Fibroblast of villous mesenchyme (primary cell): ENCODE measurements at regions not wholly inside any gene's neighbourhood (a gene's known extent, or its start where the extent isn't known, plus 50 kb on each side); places are given as distances from the start of the nearest gene placed in this dataset.
"Not testable (repeated sequence)": the region's sequence is repeated elsewhere in the genome, so short reads cannot be mapped to it uniquely, and the experiment has no call there.

Experiments used
- DNase-seq: peaks from one replicate; pipeline ENCODE4 v3.0.0-alpha.2; 2010; ENCODE audit warnings: low read depth
- H3K4me3 ChIP-seq: 2 replicates; pipeline ENCODE4 v1.5.1; 2011; ENCODE audit warnings: low read depth, mild to moderate bottlenecking, low read length
- CTCF ChIP-seq: IDR thresholded peaks from 2 replicates; pipeline ENCODE4 v1.5.1; 2012; ENCODE audit warnings: low read depth, mild to moderate bottlenecking, low read length; ENCODE audit not compliant: insufficient read depth

GRCh38 chr5:108696951-108697715 lies 50.6 kb upstream of the FER start:
- no peak for DNase-seq
- H3K4me3 ChIP-seq, result no peak overlapping the region
- TF ChIP-seq CTCF, result no peak

- H3K4me3 ChIP-seq, result no peak overlapping the region
- no peak for TF ChIP-seq CTCF
- no peak for DNase-seq
Observed at GRCh38 chr5:108696407-108696806, 51.3 kb upstream of the FER start.

- DNase-seq, result no peak
- TF ChIP-seq CTCF, result no peak
- H3K4me3 ChIP-seq, result no peak overlapping the region
Observed at GRCh38 chr5:108688485-108688884, 59.2 kb upstream of the FER start.

- H3K4me3 ChIP-seq, result no peak overlapping the region
- DNase-seq, result peak; percentile 13
- no peak for TF ChIP-seq CTCF
Observed at GRCh38 chr5:108687595-108688200, 60.0 kb upstream of the FER start.

DNA sequence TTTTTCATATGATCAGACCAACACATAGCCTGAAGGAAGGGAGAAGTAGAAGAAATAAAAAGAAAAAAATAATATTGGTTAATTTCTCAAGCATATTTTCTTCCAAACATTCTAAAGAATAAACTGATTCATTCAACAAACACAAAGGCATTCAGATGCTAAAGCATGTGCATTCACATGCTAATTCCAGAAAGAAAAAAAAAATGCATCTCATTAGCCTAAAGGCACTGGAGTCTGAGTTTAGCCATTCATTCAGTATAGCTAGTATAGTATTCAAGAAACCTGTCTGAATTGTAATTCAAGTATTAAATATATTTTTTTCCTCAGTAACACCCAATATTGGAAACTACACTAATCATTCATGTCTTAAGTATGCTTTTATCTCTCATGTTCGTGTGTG lies 61.0 kb upstream of the FER start:
- no peak for DNase-seq
- no peak for TF ChIP-seq CTCF
- no peak overlapping the region for H3K4me3 ChIP-seq

GRCh38 chr5:108685448-108686216 lies 62.1 kb upstream of the FER start:
- not testable (repeated sequence) for H3K4me3 ChIP-seq, DNase-seq
